IMR-90 (cell line): ENCODE measurements at regions not wholly inside any gene's neighbourhood (a gene's known extent, or its start where the extent isn't known, plus 50 kb on each side); places are given as distances from the start of the nearest gene placed in this dataset.

Experiments used
- ATAC-seq: fragments of 200-7000 bp; cut with Tn5 transposase; 2 replicates; pipeline ENCODE4 v1.9.1; 2020; ENCODE audit warnings: low read depth, mild to moderate bottlenecking, moderate library complexity
- BruUV-seq: library from RNA; stranded (reverse); fragments of 400-500 nt; replicated peaks from 2 replicates; lab custom pipeline; 2021; lab: Mats Ljungman, UMichigan
- CTCF ChIA-PET: fragments of 300-600 bp; formaldehyde crosslinking; extraction: SDS; loops from one replicate; lab custom pipeline; 2021; ENCODE audit warnings: antibody characterized with exemption; lab: Yijun Ruan, JAX
- POLR2A ChIA-PET: fragments of 300-600 bp; sonication (Branson Sonifier 250); formaldehyde crosslinking; loops from one replicate; lab custom pipeline; 2022; ENCODE audit warnings: antibody characterized with exemption; ENCODE audit not compliant: unreplicated experiment; lab: Charles Lee
- DNase-seq: peaks from one replicate; pipeline ENCODE4 v3.0.0; 2013
- H2AFZ ChIP-seq: replicated peaks from 2 replicates; pipeline ENCODE3; 2013; ENCODE audit warnings: low read length, mild to moderate bottlenecking; ENCODE audit not compliant: poor library complexity
- H2AK5ac ChIP-seq: 2 replicates; pipeline ENCODE4 v1.6.1; 2013; ENCODE audit warnings: low read depth, low read length, inconsistent platforms
- H2AK9ac ChIP-seq: replicated peaks from 2 replicates; pipeline ENCODE3; 2013; ENCODE audit warnings: mild to moderate bottlenecking, low read depth, low read length, moderate library complexity; ENCODE audit not compliant: poor library complexity
- H2BK120ac ChIP-seq: 2 replicates; pipeline ENCODE4 v1.6.1; 2013; ENCODE audit warnings: low read depth, low read length, inconsistent platforms
- H2BK15ac ChIP-seq: 3 replicates; pipeline ENCODE4 v1.6.1; 2013; ENCODE audit warnings: low read depth, low read length, inconsistent platforms
- H2BK20ac ChIP-seq: 2 replicates; pipeline ENCODE4 v1.6.1; 2013; ENCODE audit warnings: low read depth, mild to moderate bottlenecking, inconsistent platforms, low read length, moderate library complexity
- H2BK5ac ChIP-seq: 2 replicates; pipeline ENCODE4 v1.6.1; 2013; ENCODE audit warnings: mild to moderate bottlenecking, low read depth, low read length, inconsistent platforms; ENCODE audit not compliant: poor library complexity, severe bottlenecking
- H3K14ac ChIP-seq: replicated peaks from 2 replicates; pipeline ENCODE4 v1.6.1; 2013; ENCODE audit warnings: low read depth, low read length, inconsistent platforms
- H3K18ac ChIP-seq: 2 replicates; pipeline ENCODE4 v1.6.1; 2013; ENCODE audit warnings: low read depth, low read length, control low read depth
- H3K23ac ChIP-seq: 2 replicates; pipeline ENCODE4 v1.6.1; 2013; ENCODE audit warnings: low read depth, low read length, inconsistent platforms
- H3K27ac ChIP-seq: 2 replicates; pipeline ENCODE4 v1.5.1; 2013; ENCODE audit warnings: mild to moderate bottlenecking, control low read depth, low read length; ENCODE audit not compliant: insufficient read depth
- H3K27me3 ChIP-seq: 2 replicates; pipeline ENCODE4 v1.6.1; 2013; ENCODE audit warnings: low read length; ENCODE audit not compliant: control insufficient read depth, insufficient read depth
- H3K36me3 ChIP-seq: 2 replicates; pipeline ENCODE4 v1.6.1; 2013; ENCODE audit warnings: low read length, mixed read lengths; ENCODE audit not compliant: control insufficient read depth, insufficient read depth
- H3K4ac ChIP-seq: 2 replicates; pipeline ENCODE4 v1.6.1; 2013; ENCODE audit warnings: low read depth, low read length, inconsistent platforms
- H3K4me1 ChIP-seq: 2 replicates; pipeline ENCODE4 v1.6.1; 2013; ENCODE audit warnings: low read length, mixed read lengths; ENCODE audit not compliant: control insufficient read depth, insufficient read depth
- H3K4me2 ChIP-seq: 2 replicates; pipeline ENCODE4 v1.6.1; 2013; ENCODE audit warnings: low read depth, mild to moderate bottlenecking, control low read depth, low read length, moderate library complexity
- H3K4me3 ChIP-seq: 2 replicates; pipeline ENCODE4 v1.5.1; 2013; ENCODE audit warnings: low read depth, mild to moderate bottlenecking, control low read depth, low read length, moderate library complexity; ENCODE audit not compliant: insufficient read depth
- H3K56ac ChIP-seq: 2 replicates; pipeline ENCODE4 v1.6.1; 2013; ENCODE audit warnings: low read length, inconsistent platforms; ENCODE audit not compliant: insufficient read depth; ENCODE audit errors: extremely low read depth
- H3K79me1 ChIP-seq, 2 experiments: 2 replicates each; pipeline ENCODE4 v1.6.1; 2013; ENCODE audit warnings: low read length in 2 of 2, inconsistent platforms in 1 of 2, low read depth in 1 of 2
- H3K9ac ChIP-seq: 2 replicates; pipeline ENCODE4 v1.6.1; 2013; ENCODE audit warnings: low read depth, low read length, control low read depth
- H3K9me1 ChIP-seq: 2 replicates; pipeline ENCODE4 v1.6.1; 2013; ENCODE audit warnings: low read length, inconsistent platforms; ENCODE audit not compliant: insufficient read depth
- H3K9me3 ChIP-seq: 2 replicates; pipeline ENCODE4 v1.6.1; 2013; ENCODE audit warnings: low read length; ENCODE audit not compliant: control insufficient read depth, insufficient read depth
- H4K20me1 ChIP-seq: 2 replicates; pipeline ENCODE4 v1.6.1; 2013; ENCODE audit warnings: low read length, inconsistent platforms; ENCODE audit not compliant: insufficient read depth
- H4K5ac ChIP-seq: 2 replicates; pipeline ENCODE4 v1.6.1; 2013; ENCODE audit warnings: mild to moderate bottlenecking, low read depth, low read length, control low read depth
- H4K8ac ChIP-seq, 2 experiments: 2 replicates each; pipeline ENCODE4 v1.6.1; 2013; ENCODE audit warnings: low read depth in 2 of 2, low read length in 2 of 2, control low read depth in 1 of 2, inconsistent platforms in 1 of 2
- H4K91ac ChIP-seq: 2 replicates; pipeline ENCODE4 v1.6.1; 2013; ENCODE audit warnings: low read depth, low read length, inconsistent platforms; ENCODE audit not compliant: insufficient read depth
- CEBPB ChIP-seq: IDR thresholded peaks from 2 replicates; pipeline ENCODE4 v1.6.1; 2012; ENCODE audit warnings: low read depth, low read length, improper control_type of control experiment
- CHD1 ChIP-seq: IDR thresholded peaks from 2 replicates; pipeline ENCODE4 v1.6.1; 2012; ENCODE audit warnings: low read depth, low read length, improper control_type of control experiment
- MAFK ChIP-seq: IDR thresholded peaks from 2 replicates; pipeline ENCODE4 v1.6.1; 2012; ENCODE audit warnings: low read depth, low read length, improper control_type of control experiment
- POLR2A ChIP-seq: IDR thresholded peaks from 2 replicates; pipeline ENCODE4 v1.6.1; 2012; ENCODE audit warnings: mild to moderate bottlenecking, low read depth, low read length
- SMC3 ChIP-seq: fragments of 150-350 bp; IDR thresholded peaks from 2 replicates; pipeline ENCODE4 v1.6.1; 2016; ENCODE audit warnings: low read depth, mild to moderate bottlenecking, antibody characterized with exemption, low read length, moderate library complexity
- WGBS, 2 experiments: methylation state at CpG; one replicate each; pipeline versions ENCODE4 v1.1.5 to v1.1.7; 2013; ENCODE audit warnings: missing lambda C conversion rate in 2 of 2; ENCODE audit not compliant: insufficient read length in 1 of 2; ENCODE audit errors: extremely low coverage in 2 of 2; 5-methylcytosine and 5-hydroxymethylcytosine counted together
- dilution Hi-C: fragments of 300-500 bp; cut with HindIII; formaldehyde crosslinking; loops from one replicate; pipeline ENCODE4 v1.14.3; 2018; ENCODE audit warnings: low sequenced_read_pairs; ENCODE audit not compliant: unreplicated experiment
- in situ Hi-C: fragments of 300-500 bp; cut with MboI; formaldehyde crosslinking; loops from 3 replicates; pipeline ENCODE4 v1.14.3; 2019; ENCODE audit warnings: low sequenced_read_pairs, inconsistent platforms, mixed read lengths
- intact Hi-C: fragments of 100-400 bp; cut with micrococcal nuclease; formaldehyde crosslinking; loops from 2 replicates; pipeline ENCODE4 v1.10.0; 2022

DNA sequence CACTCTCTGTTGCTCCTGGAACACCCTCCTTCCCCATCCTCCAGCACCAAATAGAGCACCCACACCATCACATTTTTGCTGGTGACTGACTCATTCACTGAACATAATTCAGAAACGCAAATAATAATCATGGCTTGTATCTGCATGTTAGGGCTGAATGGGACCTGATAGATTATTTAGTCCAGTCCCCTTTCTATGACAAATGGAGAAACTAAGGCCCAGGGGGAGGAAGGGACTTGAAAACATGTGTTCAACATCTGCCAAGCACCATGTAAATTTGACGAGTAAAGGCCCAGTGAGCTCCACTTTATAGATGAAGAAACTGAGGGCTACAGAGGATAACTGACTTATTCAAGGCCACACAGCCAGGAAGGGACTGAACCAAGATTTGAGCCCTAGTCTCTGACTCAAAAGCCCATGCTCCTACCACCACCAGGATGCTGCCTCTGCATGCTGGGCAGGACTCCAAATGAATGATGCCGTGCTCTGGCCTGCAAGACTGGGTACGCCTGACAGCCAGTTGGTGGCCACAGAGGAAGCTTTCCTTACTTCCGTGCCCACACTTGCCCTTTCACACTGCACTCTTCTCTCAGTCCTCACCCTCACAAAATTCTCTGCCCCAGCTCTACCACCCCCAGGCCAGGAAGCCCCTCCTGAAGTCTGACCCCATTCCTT lies 133.3 kb upstream of the PJA1 start:
- 73% methylated on average over 3 of the region's 5 CpGs; no CpG with 5 or more reads in 1 of the 2 experiments for WGBS, 2 experiments
- DNase-seq (peak; percentile 4), ATAC-seq (no peak)
- no peak overlapping the region for H3K4me3 ChIP-seq
- no peaks in the 10 kb centered on the region for H3K9me3 ChIP-seq
- peaks cover 42% of the 10 kb centered on the region for H3K27me3 ChIP-seq
- H3K4ac ChIP-seq: no peak overlapping the region
- dilution Hi-C loops: no loop called here
- H2AK9ac ChIP-seq: no peak overlapping the region
- H2BK5ac ChIP-seq: no peak overlapping the region
- no peak overlapping the region for H3K56ac ChIP-seq
- ChIA-PET CTCF (no interaction called here), POLR2A (no interaction called here)
- H4K8ac ChIP-seq: no peak overlapping the region
- in situ Hi-C loops: no loop called here
- no peak overlapping the region for H2AFZ ChIP-seq
- H3K4me2 ChIP-seq: no peak overlapping the region
- no peaks in the 10 kb centered on the region for H3K36me3 ChIP-seq
- no peaks in the 10 kb centered on the region for H3K79me1 ChIP-seq
- H3K27ac ChIP-seq: no peak overlapping the region
- TF ChIP-seq CHD1 (no peak), CEBPB (no peak), MAFK (no peak), SMC3 (no peak), POLR2A (no peak)
- no peak overlapping the region for H2BK20ac ChIP-seq
- no peak overlapping the region for H2BK120ac ChIP-seq
- no peaks in the 10 kb centered on the region for H3K4me1 ChIP-seq
- no peaks in the 10 kb centered on the region for H3K9me1 ChIP-seq
- no peak overlapping the region for H3K18ac ChIP-seq
- no peak overlapping the region for H2AK5ac ChIP-seq
- H3K14ac ChIP-seq: no peak overlapping the region
- H3K23ac ChIP-seq: no peak overlapping the region
- H2BK15ac ChIP-seq: no peak overlapping the region
- H4K20me1 ChIP-seq: no peaks in the 10 kb centered on the region
- no peak overlapping the region for H4K91ac ChIP-seq
- intact Hi-C loops: no loop called here
- H3K9ac ChIP-seq: no peak overlapping the region
- H4K5ac ChIP-seq: no peak overlapping the region
- no TSS peak for BruUV-seq
